ENCODE measurements at regions not wholly inside any gene's neighbourhood (a gene's known extent, or its start where the extent isn't known, plus 50 kb on each side); places are given as distances from the start of the nearest gene placed in this dataset.
"Not testable (repeated sequence)": the region's sequence is repeated elsewhere in the genome, so short reads cannot be mapped to it uniquely, and the experiment has no call there.

DNA sequence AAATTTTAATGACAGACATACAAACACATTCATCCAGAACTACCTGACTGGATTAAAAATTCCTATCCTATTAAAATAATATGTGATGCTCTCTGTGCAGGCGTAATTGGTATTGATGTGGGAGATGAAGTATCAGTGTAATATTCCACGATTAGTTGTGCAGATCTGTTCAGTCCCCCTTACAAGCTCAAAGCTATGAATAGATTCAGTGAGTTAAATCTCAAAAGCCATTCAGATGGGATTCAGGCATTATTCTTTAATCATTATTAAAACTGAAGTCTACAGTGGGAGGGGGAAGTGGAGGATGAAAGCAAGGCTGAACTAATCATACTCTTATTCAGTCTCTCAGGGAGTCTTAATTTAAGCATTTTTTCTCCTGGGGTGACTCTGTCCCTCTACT lies 855.8 kb downstream of the EFNA5 start:
- no peak overlapping the region for H3K4me3 ChIP-seq (ENCODE audit: low read depth, low read length)

DNA sequence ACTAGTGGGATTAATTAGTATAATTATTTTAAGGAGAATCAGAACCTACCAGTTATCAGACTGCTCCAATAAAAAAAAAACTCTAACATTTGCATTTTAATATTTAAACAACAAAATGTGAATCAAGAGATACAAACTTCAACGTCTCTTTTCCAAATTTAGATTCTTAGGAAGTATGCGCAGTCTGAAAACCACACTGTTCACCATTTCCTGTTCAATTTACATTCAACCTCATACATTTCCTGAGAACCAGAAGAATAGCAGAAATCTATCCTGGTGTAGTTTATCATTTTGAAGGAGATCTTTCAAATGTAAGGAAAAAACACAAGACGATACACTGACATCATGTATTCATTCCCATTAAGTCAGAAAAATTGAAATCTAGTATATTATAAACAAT lies 869.2 kb downstream of the EFNA5 start:
- no peak for DNase-seq (ENCODE audit: low read depth)
- H3K4me3 ChIP-seq (ENCODE audit: low read depth, low read length), result no peak overlapping the region

More for the DNA sequence above, 855.8 kb downstream of the EFNA5 start:
- DNase-seq (ENCODE audit: low read depth), result no peak

- no peak overlapping the region for H3K4me3 ChIP-seq (ENCODE audit: low read depth, low read length)
- no peak for DNase-seq (ENCODE audit: low read depth)
Observed at GRCh38 chr5:106797996-106798395, 872.7 kb downstream of the EFNA5 start.

GRCh38 chr5:106796081-106796480 lies 874.7 kb downstream of the EFNA5 start:
- H3K4me3 ChIP-seq (ENCODE audit: low read depth, low read length), result no peak overlapping the region
- no peak for DNase-seq (ENCODE audit: low read depth)

GRCh38 chr5:106784846-106785245 lies 885.9 kb downstream of the EFNA5 start:
- H3K4me3 ChIP-seq (ENCODE audit: low read depth, low read length), result no peak overlapping the region
- no peak for DNase-seq (ENCODE audit: low read depth)

DNA sequence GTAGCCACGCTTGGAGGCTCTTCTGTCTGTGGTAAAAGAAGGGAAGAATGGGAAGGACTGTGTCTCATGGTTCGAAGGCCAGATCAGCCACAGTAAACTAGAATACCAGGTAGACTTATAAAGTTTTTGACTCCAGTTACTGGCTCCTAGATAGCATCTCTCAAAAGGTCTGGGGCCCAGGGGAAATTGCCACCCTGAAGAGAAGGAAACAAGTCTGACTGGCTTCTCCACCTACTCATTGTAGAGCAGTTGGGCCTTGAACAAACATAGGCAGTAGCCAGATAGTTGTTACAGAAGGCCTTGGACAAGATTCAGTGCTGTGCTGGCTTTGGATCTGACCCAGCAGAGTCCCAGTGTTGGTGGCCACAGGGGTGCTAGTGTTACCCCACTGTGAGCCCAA lies 890.4 kb downstream of the EFNA5 start:
- H3K4me3 ChIP-seq (ENCODE audit: low read depth, low read length), result no peak overlapping the region
- DNase-seq (ENCODE audit: low read depth), result no peak

DNA sequence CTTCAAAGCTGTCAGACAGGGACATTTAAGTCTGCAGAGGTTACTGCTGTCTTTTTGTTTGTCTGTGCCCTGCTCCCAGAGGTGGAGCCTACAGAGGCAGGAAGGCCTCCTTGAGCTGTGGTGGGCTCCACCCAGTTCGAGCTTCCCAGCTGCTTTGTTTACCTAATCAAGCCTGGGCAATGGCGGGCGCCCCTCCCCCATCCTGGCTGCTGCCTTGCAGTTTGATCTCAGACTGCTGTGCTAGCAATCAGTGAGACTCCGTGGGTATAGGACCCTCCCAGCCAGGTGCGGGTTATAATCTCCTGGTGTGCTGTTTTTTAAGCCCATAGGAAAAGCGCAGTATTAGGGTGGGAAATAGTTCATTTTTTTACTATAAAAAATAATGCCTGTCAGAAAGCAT lies 894.2 kb downstream of the EFNA5 start:
- not testable (repeated sequence) for H3K4me3 ChIP-seq (ENCODE audit: low read depth, low read length); DNase-seq (ENCODE audit: low read depth)

DNA sequence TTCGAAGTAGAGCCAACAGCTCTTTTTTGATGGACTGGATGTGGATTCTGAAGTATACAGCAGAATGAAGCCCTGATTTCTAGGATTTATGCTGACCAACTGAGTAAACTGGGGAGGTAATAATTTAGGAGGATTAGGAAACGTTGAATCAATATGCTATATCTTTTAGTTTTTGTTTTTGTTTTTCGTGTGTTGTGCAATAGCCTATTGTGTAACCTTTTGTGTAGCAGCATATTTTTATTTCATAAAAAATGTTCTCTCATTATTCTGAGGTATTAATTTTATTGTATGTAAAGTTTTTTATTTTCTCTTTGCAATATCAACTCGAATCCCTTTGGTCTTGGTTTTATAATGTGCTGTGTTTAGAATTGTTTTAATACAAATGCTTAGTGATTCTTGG lies 902.3 kb downstream of the EFNA5 start:
- DNase-seq (ENCODE audit: low read depth), result no peak
- no peak overlapping the region for H3K4me3 ChIP-seq (ENCODE audit: low read depth, low read length)

GRCh38 chr5:106766916-106767315 lies 903.8 kb downstream of the EFNA5 start:
- H3K4me3 ChIP-seq (ENCODE audit: low read depth, low read length), result no peak overlapping the region
- DNase-seq (ENCODE audit: low read depth), result no peak

DNA sequence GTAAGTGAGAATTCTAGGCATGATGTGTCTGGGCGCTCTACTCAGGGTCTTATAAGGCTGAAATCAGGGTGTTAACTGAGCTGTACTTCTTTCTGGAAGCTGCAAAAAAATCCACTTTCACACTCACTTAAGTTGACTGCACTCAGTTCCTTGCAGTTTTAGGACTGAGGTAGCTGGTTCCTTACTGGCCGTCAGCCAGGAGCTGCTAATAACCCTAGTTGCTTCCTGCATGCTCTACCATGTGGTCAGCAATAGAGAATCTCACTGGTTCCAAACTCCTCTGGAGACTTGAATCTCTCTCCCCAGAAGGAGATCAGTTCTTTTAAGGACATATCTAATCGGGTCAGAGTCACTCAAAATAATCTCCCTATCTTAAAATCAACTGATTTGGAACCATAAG lies 911.2 kb downstream of the EFNA5 start:
- peak; percentile 17 for DNase-seq (ENCODE audit: low read depth)
- H3K4me3 ChIP-seq (ENCODE audit: low read depth, low read length), result no peak overlapping the region

GRCh38 chr5:106759152-106759551 lies 911.6 kb downstream of the EFNA5 start:
- H3K4me3 ChIP-seq (ENCODE audit: low read depth, low read length), result no peak overlapping the region

DNA sequence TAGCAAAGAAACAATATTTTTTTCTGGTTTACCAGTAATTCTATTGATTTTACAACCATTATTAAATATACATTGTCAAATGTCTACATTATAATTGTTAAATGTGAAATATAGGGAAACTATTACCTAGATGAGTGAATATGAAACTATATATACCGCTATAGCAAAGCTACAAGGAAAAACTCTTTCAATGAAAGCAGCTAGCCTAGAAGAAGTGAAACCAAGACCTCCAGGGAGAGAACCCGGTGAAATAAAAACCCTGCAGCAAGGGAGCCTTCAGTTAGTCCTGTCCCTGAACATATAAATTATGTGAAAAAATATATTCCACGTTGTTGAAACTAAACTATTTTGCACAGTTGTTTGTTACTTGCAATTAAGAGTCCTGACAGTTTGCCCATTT lies 913.1 kb downstream of the EFNA5 start:
- no peak for DNase-seq (ENCODE audit: low read depth)

More at GRCh38 chr5:106759152-106759551, 911.6 kb downstream of the EFNA5 start:
- DNase-seq (ENCODE audit: low read depth), result no peak

GRCh38 chr5:106755789-106756188 lies 914.9 kb downstream of the EFNA5 start:
- no peak for DNase-seq (ENCODE audit: low read depth)
- no peak overlapping the region for H3K4me3 ChIP-seq (ENCODE audit: low read depth, low read length)

More for the DNA sequence above, 913.1 kb downstream of the EFNA5 start:
- H3K4me3 ChIP-seq (ENCODE audit: low read depth, low read length), result no peak overlapping the region

GRCh38 chr5:106755066-106755465 lies 915.7 kb downstream of the EFNA5 start:
- H3K4me3 ChIP-seq (ENCODE audit: low read depth, low read length), result no peak overlapping the region
- no peak for DNase-seq (ENCODE audit: low read depth)

DNA sequence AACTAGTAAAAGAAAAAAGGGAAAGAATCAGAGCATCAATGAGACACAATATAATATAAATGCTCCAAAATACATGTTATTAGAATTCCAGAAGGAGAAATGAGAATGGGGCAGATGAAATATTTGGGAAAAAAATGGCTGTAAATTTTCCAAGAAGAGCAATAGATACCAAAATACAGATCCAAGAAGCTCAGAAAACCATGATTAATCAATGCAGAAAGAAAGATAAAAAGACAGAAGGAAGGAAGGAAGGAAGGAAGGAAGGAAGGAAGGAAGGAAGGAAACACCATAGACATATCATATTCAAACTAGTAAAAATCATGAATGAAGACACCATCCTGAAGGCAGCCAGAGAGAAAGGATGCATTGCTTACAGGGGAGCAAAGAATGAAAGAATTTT lies 920.9 kb downstream of the EFNA5 start:
- no peak overlapping the region for H3K4me3 ChIP-seq (ENCODE audit: low read depth, low read length)
- DNase-seq (ENCODE audit: low read depth), result no peak

GRCh38 chr5:106739127-106739526 lies 931.6 kb downstream of the EFNA5 start:
- no peak overlapping the region for H3K4me3 ChIP-seq (ENCODE audit: low read depth, low read length)
- no peak for DNase-seq (ENCODE audit: low read depth)

GRCh38 chr5:106737111-106737510 lies 933.6 kb downstream of the EFNA5 start:
- no peak overlapping the region for H3K4me3 ChIP-seq (ENCODE audit: low read depth, low read length)
- DNase-seq (ENCODE audit: low read depth), result no peak

DNA sequence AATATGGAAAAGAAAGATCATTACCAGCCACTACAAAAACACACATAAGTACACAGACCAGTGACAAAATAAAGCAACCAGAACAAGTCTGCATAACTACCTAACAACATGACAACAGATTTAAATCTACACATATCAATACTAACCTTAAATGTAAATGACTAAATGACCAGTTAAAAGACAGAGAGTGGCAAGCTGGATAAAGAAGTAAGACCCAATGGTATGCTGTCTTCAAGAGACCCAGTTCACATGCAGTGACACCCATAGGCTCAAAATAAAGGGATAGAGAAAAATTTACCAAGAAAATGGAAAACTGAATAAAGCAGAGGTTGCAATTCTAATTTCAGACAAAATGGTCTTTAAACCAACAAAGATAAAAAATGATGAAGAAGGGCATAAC lies 938.1 kb downstream of the EFNA5 start:
- DNase-seq (ENCODE audit: low read depth), result no peak
- no peak overlapping the region for H3K4me3 ChIP-seq (ENCODE audit: low read depth, low read length)

DNA sequence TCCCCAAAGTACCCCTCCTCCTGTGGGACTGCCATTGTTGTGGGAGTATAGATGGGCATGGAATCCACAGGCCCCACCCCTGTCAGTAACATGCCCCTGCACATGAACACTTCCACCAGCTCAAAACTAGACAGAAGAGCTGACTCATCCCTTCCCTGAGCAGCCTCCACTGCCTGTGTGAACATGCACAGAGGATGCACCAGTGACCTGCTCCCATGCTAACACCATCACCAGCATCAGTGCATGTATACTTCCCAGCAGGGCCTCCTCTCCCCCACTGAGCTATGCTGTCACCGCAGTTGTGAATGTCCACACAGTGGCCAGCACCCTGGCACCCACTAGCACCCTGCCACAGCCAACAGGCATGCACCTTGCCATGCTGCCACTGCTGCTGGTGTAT lies 939.8 kb downstream of the EFNA5 start:
- H3K4me3 ChIP-seq (ENCODE audit: low read depth, low read length), result no peak overlapping the region
- no peak for DNase-seq (ENCODE audit: low read depth)

DNA sequence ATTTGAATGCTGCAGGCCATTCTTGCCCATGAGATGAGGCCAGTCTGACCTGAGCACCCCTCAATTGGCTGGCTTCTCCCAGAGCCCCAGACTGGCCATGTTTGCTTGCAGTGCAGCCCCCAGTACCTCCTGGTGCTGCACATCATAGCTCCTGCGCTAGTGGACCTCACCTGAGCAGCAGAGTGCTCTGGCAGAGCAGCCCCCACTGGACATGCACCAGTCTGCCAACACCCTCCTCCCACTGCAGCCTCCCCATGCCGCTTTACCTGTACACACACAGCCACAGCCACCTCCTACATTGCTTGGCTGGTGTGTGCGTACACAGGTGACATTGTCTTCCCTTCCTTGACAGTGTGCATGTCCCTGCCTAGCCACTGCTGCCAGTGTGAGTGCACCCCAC lies 940.2 kb downstream of the EFNA5 start:
- DNase-seq (ENCODE audit: low read depth), result no peak
- no peak overlapping the region for H3K4me3 ChIP-seq (ENCODE audit: low read depth, low read length)

- H3K4me3 ChIP-seq (ENCODE audit: low read depth, low read length), result no peak overlapping the region
- no peak for DNase-seq (ENCODE audit: low read depth)
Observed at GRCh38 chr5:106728208-106728607, 942.5 kb downstream of the EFNA5 start.

GRCh38 chr5:106727071-106727470 lies 943.7 kb downstream of the EFNA5 start:
- DNase-seq (ENCODE audit: low read depth), result no peak
- H3K4me3 ChIP-seq (ENCODE audit: low read depth, low read length), result no peak overlapping the region
